ENCODE measurements at regions not wholly inside any gene's neighbourhood (a gene's known extent, or its start where the extent isn't known, plus 50 kb on each side); places are given as distances from the start of the nearest gene placed in this dataset.

GRCh38 chr3:194993896-194994295, 277.1 kb downstream of the XXYLT1 start:
- Histone ChIP-seq H3K4me3 (ENCODE audit: low read depth, low read length) (no peak overlapping the region), H3K27me3 (ENCODE audit: insufficient read depth, low read length) (peaks cover 5% of the 10 kb centered on the region), H3K27ac (ENCODE audit: low read depth, low read length) (no peak overlapping the region), H2AFZ (ENCODE audit: low read length, unreplicated experiment) (no peak overlapping the region), H3K4me1 (ENCODE audit: control insufficient read depth, insufficient read depth, low read length, unreplicated experiment) (no peaks in the 10 kb centered on the region), H3K79me2 (ENCODE audit: control insufficient read depth, insufficient read depth, low read length, unreplicated experiment) (no peaks in the 10 kb centered on the region), H3K36me3 (ENCODE audit: insufficient read depth, low read length) (no peaks in the 10 kb centered on the region)

GRCh38 chr3:194994551-194994981, 276.4 kb downstream of the XXYLT1 start:
- Histone ChIP-seq H3K79me2 (ENCODE audit: control insufficient read depth, insufficient read depth, low read length, unreplicated experiment) (no peaks in the 10 kb centered on the region), H2AFZ (ENCODE audit: low read length, unreplicated experiment) (no peak overlapping the region), H3K27me3 (ENCODE audit: insufficient read depth, low read length) (peaks cover 11% of the 10 kb centered on the region), H3K27ac (ENCODE audit: low read depth, low read length) (no peak overlapping the region), H3K4me3 (ENCODE audit: low read depth, low read length) (no peak overlapping the region), H3K4me1 (ENCODE audit: control insufficient read depth, insufficient read depth, low read length, unreplicated experiment) (no peaks in the 10 kb centered on the region), H3K36me3 (ENCODE audit: insufficient read depth, low read length) (no peaks in the 10 kb centered on the region)

- Histone ChIP-seq H3K36me3 (ENCODE audit: insufficient read depth, low read length) (no peaks in the 10 kb centered on the region), H3K27ac (ENCODE audit: low read depth, low read length) (no peak overlapping the region), H3K27me3 (ENCODE audit: insufficient read depth, low read length) (peaks cover 16% of the 10 kb centered on the region), H3K79me2 (ENCODE audit: control insufficient read depth, insufficient read depth, low read length, unreplicated experiment) (no peaks in the 10 kb centered on the region), H3K4me1 (ENCODE audit: control insufficient read depth, insufficient read depth, low read length, unreplicated experiment) (no peaks in the 10 kb centered on the region), H3K4me3 (ENCODE audit: low read depth, low read length) (no peak overlapping the region), H2AFZ (ENCODE audit: low read length, unreplicated experiment) (no peak overlapping the region)
Measured at GRCh38 chr3:194995334-194995733, 275.6 kb downstream of the XXYLT1 start.

- no peaks in the 10 kb centered on the region for H3K79me2 ChIP-seq (ENCODE audit: control insufficient read depth, insufficient read depth, low read length, unreplicated experiment)
- H3K4me1 ChIP-seq (ENCODE audit: control insufficient read depth, insufficient read depth, low read length, unreplicated experiment), result no peaks in the 10 kb centered on the region
- no peak overlapping the region for H3K27ac ChIP-seq (ENCODE audit: low read depth, low read length)
- no peak overlapping the region for H2AFZ ChIP-seq (ENCODE audit: low read length, unreplicated experiment)
- peaks cover 18% of the 10 kb centered on the region for H3K27me3 ChIP-seq (ENCODE audit: insufficient read depth, low read length)
- H3K4me3 ChIP-seq (ENCODE audit: low read depth, low read length), result no peak overlapping the region
- no peaks in the 10 kb centered on the region for H3K36me3 ChIP-seq (ENCODE audit: insufficient read depth, low read length)
Measured at GRCh38 chr3:194995922-194996321, 275.0 kb downstream of the XXYLT1 start.

GRCh38 chr3:194996746-194997145, 274.2 kb downstream of the XXYLT1 start:
- peaks cover 21% of the 10 kb centered on the region for H3K27me3 ChIP-seq (ENCODE audit: insufficient read depth, low read length)
- H3K36me3 ChIP-seq (ENCODE audit: insufficient read depth, low read length), result no peaks in the 10 kb centered on the region
- H2AFZ ChIP-seq (ENCODE audit: low read length, unreplicated experiment), result no peak overlapping the region
- no peaks in the 10 kb centered on the region for H3K79me2 ChIP-seq (ENCODE audit: control insufficient read depth, insufficient read depth, low read length, unreplicated experiment)
- no peak overlapping the region for H3K27ac ChIP-seq (ENCODE audit: low read depth, low read length)
- no peak overlapping the region for H3K4me3 ChIP-seq (ENCODE audit: low read depth, low read length)
- H3K4me1 ChIP-seq (ENCODE audit: control insufficient read depth, insufficient read depth, low read length, unreplicated experiment), result no peaks in the 10 kb centered on the region

GRCh38 chr3:194998417-194998816, 272.5 kb downstream of the XXYLT1 start:
- Histone ChIP-seq H3K27me3 (ENCODE audit: insufficient read depth, low read length) (peaks cover 30% of the 10 kb centered on the region), H3K79me2 (ENCODE audit: control insufficient read depth, insufficient read depth, low read length, unreplicated experiment) (no peaks in the 10 kb centered on the region), H2AFZ (ENCODE audit: low read length, unreplicated experiment) (no peak overlapping the region), H3K4me3 (ENCODE audit: low read depth, low read length) (no peak overlapping the region), H3K36me3 (ENCODE audit: insufficient read depth, low read length) (no peaks in the 10 kb centered on the region), H3K4me1 (ENCODE audit: control insufficient read depth, insufficient read depth, low read length, unreplicated experiment) (peaks cover 8% of the 10 kb centered on the region), H3K27ac (ENCODE audit: low read depth, low read length) (no peak overlapping the region)

- peaks cover 8% of the 10 kb centered on the region for H3K4me1 ChIP-seq (ENCODE audit: control insufficient read depth, insufficient read depth, low read length, unreplicated experiment)
- peaks cover 35% of the 10 kb centered on the region for H3K27me3 ChIP-seq (ENCODE audit: insufficient read depth, low read length)
- no peak overlapping the region for H2AFZ ChIP-seq (ENCODE audit: low read length, unreplicated experiment)
Measured at GRCh38 chr3:194998948-194999347, 272.0 kb downstream of the XXYLT1 start.

GRCh38 chr3:194999491-194999890, 271.5 kb downstream of the XXYLT1 start:
- Histone ChIP-seq H3K27me3 (ENCODE audit: insufficient read depth, low read length) (peaks cover 39% of the 10 kb centered on the region), H3K4me1 (ENCODE audit: control insufficient read depth, insufficient read depth, low read length, unreplicated experiment) (peaks cover 8% of the 10 kb centered on the region), H3K4me3 (ENCODE audit: low read depth, low read length) (no peak overlapping the region), H2AFZ (ENCODE audit: low read length, unreplicated experiment) (no peak overlapping the region), H3K36me3 (ENCODE audit: insufficient read depth, low read length) (no peaks in the 10 kb centered on the region), H3K79me2 (ENCODE audit: control insufficient read depth, insufficient read depth, low read length, unreplicated experiment) (no peaks in the 10 kb centered on the region), H3K27ac (ENCODE audit: low read depth, low read length) (no peak overlapping the region)

More at GRCh38 chr3:194998948-194999347, 272.0 kb downstream of the XXYLT1 start:
- no peak overlapping the region for H3K27ac ChIP-seq (ENCODE audit: low read depth, low read length)
- H3K4me3 ChIP-seq (ENCODE audit: low read depth, low read length), result no peak overlapping the region
- H3K79me2 ChIP-seq (ENCODE audit: control insufficient read depth, insufficient read depth, low read length, unreplicated experiment), result no peaks in the 10 kb centered on the region
- H3K36me3 ChIP-seq (ENCODE audit: insufficient read depth, low read length), result no peaks in the 10 kb centered on the region

- H2AFZ ChIP-seq (ENCODE audit: low read length, unreplicated experiment), result no peak overlapping the region
- H3K4me1 ChIP-seq (ENCODE audit: control insufficient read depth, insufficient read depth, low read length, unreplicated experiment), result peaks cover 8% of the 10 kb centered on the region
- H3K27me3 ChIP-seq (ENCODE audit: insufficient read depth, low read length), result peaks cover 55% of the 10 kb centered on the region
- no peak overlapping the region for H3K4me3 ChIP-seq (ENCODE audit: low read depth, low read length)
- no peak overlapping the region for H3K27ac ChIP-seq (ENCODE audit: low read depth, low read length)
- no peaks in the 10 kb centered on the region for H3K36me3 ChIP-seq (ENCODE audit: insufficient read depth, low read length)
- H3K79me2 ChIP-seq (ENCODE audit: control insufficient read depth, insufficient read depth, low read length, unreplicated experiment), result no peaks in the 10 kb centered on the region
Measured at GRCh38 chr3:195001261-195001660, 269.7 kb downstream of the XXYLT1 start.

- Histone ChIP-seq H3K4me3 (ENCODE audit: low read depth, low read length) (no peak overlapping the region), H2AFZ (ENCODE audit: low read length, unreplicated experiment) (no peak overlapping the region), H3K27ac (ENCODE audit: low read depth, low read length) (no peak overlapping the region), H3K79me2 (ENCODE audit: control insufficient read depth, insufficient read depth, low read length, unreplicated experiment) (no peaks in the 10 kb centered on the region), H3K27me3 (ENCODE audit: insufficient read depth, low read length) (peaks cover 65% of the 10 kb centered on the region), H3K36me3 (ENCODE audit: insufficient read depth, low read length) (no peaks in the 10 kb centered on the region), H3K4me1 (ENCODE audit: control insufficient read depth, insufficient read depth, low read length, unreplicated experiment) (peaks cover 8% of the 10 kb centered on the region)
Measured at GRCh38 chr3:195001961-195002861, 268.7 kb downstream of the XXYLT1 start.
